DMS114 treated with DMSO at 0.1 percent for 48 hours (cell line): ENCODE measurements at regions not wholly inside any gene's neighbourhood (a gene's known extent, or its start where the extent isn't known, plus 50 kb on each side); places are given as distances from the start of the nearest gene placed in this dataset.
"Not testable (repeated sequence)": the region's sequence is repeated elsewhere in the genome, so short reads cannot be mapped to it uniquely, and the experiment has no call there.

Experiments
- DNase-seq: peaks from one replicate; lab custom pipeline; 2025; ENCODE audit not compliant: unreplicated experiment; lab: John Stamatoyannopoulos, UW

GRCh38 chr20:30484009-30484748, 773.3 kb upstream of the DEFB115 start:
- no peak for DNase-seq

GRCh38 chr20:30484749-30485070, 772.8 kb upstream of the DEFB115 start:
- DNase-seq = no peak

DNA sequence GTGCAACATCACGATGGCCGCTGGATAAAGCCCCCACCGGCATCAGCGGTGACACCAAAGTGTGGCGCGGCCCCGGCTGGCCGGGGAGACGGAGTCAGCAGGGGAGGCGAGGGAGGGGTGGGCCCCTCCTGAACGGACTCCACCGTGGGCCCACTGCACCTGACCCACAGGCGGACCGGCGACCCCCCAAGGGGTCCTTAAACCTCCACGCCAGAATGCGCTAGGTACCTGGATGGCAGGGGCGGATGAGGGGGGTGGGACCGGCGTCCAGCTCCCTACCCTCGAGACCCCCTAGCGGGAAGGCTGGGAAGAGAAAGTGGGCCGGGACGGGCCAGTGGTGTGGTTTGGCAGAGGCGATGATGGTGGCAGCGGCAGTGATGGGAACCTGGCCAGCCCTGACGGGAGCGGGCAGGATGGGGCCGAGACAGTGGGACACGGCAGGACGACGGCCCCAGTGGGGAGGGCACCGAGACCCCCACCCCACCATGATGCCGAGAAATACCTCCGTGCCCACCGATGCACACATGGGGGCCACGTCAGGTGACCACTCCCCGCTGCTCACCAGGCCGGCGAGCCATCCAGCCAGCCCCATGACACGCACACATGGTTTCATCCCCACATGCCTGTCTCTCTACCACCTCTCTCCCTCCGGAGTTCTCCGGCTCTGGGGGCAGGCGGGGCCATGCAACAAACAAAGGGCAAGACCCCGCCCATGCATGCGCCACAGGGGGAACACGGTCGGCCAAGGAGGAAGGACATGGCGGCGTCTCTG, 771.9 kb upstream of the DEFB115 start:
- DNase-seq = no peak

DNA sequence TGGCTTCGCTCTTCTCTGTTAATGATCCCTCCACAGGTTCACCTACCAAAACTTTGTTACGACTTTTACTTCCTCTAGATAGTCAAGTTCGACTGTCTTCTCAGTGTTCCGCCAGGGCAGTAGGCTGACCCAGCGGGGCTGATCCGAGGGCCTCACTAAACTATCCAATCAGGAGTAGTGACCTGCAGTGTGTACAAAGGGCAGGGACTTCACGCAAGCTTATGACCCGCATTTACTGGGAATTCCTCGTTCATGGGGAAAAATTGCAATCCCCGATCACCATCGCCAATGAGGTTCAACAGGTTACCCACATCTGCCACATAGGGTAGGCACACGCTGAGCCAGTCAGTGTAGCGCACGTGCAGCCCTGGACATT, 771.4 kb upstream of the DEFB115 start:
- DNase-seq = no peak

DNA sequence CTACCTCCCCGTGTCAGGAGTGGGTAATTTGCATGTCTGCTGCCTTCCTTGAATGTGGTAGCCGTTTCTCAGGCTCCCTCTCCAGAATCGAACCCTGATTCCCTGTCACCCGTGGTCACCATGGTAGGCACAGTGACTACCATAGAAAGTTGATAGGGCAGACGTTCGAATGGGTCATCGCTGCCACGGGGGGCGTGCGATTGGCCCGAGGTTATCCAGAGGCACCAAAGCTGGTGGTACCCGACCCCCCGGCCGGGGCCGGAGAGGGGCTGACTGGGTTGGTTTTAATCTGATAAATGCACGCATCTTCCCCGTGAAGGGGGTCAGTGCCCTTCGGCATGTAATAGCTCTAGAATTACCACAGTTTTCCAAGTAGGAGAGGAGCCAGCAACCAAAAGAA, 770.0 kb upstream of the DEFB115 start:
- not testable (repeated sequence) for DNase-seq

DNA sequence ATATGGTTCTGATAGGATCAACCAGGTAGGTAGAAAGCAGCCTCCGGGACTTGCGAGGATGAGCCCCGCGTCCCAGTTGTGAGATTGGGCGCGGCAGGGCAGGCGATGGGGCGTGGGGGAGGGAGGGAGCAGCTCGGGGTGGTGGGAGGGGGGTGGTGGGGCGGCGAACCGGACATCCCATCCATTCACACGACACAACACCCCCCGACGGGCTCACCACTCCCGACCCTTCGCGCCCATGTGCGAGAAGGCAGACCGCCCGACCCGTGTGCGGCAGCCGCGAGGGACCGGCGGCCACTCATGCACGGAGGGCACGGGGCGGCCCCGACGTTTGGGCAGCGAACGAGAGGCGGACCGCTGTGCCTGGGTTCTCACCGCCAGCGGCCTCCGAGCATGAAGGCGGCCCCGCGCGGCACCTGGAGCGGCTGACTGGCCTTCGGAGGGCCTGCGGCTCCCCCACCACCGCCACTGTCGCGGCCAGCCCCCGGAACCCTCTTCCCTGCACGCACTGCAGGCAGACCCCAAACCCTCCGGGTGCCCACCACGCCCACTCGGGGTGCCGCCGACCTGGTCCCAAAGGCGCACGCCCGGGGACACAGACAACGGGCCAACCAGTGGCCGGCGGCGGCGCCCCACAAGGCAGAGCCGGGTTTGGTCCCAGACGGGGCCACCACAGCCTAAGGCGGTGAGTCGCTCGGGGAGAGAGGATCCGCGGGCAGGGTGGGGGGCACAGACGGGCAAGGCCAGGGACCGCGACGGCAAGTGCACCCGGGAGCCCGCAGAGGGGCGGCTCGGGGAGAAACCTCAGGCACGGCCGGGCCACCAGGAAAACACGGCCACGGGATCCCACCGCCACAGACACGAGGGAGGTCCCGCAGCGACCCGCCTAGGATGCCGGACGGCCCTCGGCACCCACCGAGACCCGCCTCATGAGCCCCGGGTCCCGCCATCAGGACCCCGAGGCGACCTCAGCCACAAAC, 769.2 kb upstream of the DEFB115 start:
- no peak for DNase-seq

DNA sequence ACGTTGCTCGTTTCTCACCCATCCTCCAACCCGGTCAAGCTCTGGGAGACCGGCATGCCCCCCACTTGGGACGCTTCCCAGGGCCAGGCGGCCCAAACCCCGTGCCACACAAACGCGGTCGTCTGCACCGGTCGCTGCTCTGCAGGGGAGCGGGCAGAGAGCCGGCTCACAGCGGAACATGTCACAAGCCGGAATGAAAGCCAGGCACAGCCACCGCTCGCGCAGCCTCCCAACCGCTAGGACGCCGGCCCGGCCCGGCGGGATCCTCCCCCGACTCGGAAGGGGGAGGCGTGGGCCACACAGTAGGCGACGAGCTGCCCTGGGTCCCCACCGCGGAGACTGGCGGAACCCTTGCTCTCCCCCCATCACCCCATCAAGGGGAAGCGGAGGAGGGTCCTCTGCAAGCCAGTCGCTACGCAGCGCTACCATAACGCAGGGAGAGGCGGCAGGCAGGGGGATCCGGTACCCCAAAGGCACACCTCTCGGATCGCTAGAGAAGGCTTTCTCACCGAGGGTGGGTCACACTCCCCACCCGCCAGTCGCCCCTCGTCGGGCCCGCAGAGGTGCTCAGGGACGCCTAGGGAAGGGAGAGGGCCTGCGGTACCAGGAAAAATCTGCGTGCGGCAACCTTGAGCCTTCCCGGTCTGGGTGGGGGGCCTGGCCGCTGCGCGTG, 768.4 kb upstream of the DEFB115 start:
- no peak for DNase-seq

DNA sequence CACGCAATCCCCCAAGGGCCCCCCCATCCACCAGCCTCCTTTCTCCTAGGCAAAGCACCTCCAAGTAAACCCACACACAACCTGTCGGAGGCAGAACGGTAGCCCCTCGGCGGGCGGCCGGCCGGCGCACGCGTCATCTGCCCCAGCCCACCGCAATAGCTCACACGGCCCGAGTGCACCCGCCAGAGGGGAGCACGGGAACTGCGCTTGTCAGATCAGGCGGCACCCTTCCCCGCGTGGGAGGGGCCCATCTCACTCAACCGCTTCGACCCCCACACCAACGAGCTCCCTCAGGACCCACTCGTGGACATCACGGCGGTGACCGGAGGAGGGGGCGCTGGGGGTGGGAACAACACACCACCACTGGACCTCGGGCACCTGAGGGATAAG, 767.9 kb upstream of the DEFB115 start:
- DNase-seq = no peak

DNA sequence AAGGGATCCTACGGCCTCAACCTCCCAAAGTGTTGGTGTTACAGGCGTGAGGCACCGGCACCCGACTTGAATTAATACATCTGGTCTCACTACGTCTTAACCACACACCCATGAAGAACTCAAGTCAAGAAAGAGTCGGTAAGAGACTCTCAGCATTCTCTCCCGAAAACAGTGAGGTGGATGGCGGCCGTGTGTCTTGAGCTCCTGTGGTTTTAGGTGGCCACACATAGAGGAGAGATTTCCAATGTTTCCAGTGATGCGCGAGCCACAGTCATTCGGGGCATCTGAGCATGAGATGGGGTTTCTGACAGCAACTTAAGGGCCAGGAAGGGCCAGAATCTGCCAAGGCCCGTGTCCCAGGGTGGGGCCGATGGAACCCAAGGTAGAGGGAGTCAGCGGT, 766.4 kb upstream of the DEFB115 start:
- no peak for DNase-seq

GRCh38 chr20:30496656-30497055, 760.8 kb upstream of the DEFB115 start:
- DNase-seq = not testable (repeated sequence)

- not testable (repeated sequence) for DNase-seq
Measured at GRCh38 chr20:30497191-30497590, 760.3 kb upstream of the DEFB115 start.

DNA sequence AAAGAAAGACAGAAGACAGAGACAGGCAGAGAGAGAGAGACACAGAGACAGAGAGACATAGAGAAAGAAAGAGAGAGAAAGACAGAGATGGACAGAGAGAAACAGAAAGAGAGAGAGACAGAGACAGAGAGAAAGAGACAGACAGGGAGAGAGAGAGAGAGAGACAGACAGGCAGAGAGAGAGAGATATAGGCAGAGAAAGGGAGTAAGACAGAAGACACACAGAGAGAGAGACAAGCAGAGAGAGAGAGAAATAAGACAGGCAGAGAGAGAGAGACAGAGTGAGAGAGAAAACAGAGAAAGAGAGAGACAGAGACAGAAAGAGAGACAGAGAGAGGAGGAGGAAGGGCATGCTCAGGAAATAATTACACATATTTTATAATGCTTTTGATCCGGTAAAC, 758.3 kb upstream of the DEFB115 start:
- no peak for DNase-seq

DNA sequence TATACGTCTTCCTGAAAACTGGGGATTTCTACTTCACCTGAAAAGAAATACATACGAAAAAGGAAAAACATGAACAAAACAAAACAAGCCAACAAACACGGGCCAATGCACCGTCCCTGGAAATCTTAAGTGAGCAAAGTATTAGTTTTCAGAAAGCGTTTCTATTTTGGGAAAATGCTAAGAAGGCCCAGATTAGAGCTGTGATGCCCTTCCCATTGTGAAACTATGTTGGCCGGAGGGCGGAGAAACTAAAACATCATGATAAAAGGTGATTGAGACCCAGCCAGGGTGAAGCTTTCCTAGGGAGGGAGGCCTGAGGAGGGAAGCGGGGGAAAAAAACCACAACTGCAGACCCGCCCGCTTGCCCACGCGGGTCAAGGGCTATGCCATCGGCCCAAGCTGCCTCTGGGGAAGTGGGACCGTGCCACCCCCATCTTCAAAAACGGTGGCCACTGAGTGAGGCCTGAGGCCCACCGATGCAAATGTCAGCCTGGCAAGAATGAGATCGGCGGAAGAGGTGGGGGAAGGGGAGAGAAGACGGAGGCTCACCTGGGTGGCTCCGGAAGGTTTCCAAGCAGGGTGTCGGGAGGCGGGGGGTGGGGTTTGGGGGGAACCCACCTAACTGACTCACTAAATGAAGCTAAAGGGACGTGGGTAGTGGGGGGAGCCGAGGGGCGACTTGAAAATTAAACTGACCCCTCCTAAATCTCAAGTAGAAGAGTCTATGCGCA, 757.6 kb upstream of the DEFB115 start:
- not testable (repeated sequence) for DNase-seq

DNA sequence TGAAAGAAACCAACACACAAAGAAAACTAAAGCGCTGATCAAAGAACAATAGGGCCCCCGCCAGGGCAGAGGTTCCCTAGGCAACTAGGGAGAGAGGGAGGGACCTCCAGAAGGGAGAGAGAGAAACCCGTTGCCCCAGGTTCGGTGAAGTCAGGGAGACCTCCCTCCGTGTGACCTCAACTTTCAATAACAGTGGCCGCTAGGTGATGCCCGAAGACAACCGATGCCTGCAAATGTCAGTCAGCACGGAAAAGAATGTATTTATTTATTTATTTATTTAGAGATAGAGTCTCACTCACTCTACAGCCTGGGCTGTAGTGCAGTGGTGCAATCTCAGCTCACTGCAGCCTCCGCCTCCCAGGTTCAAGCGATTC, 757.0 kb upstream of the DEFB115 start:
- not testable (repeated sequence) for DNase-seq

DNA sequence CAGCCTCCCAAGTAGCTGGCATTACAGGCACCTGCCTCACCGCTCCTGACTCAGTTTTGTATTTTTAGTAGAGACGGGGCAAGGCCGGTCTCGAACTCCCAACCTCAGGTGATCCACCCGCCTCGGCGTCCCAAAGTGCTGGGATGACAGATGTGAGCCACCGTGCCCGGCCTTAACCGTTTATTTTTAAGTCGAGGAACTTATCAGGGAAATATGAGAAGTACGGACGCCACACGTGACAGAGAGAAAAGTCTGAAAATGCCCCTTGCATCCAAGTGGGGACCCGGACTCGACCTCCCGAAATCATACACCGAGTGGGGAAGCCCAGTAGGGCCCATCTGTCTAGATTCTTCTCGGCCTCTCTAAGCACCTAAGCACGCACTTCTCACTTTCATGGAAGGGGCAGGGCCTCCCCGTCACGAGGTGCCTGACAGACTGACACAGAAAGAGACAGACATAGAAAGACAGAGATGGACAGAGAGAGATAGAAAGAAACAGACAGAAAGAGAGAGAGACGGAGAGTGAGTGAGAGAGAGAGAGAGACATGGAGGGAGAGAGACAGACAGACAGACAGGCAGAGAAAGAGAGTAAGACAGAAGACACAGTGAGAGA, 756.5 kb upstream of the DEFB115 start:
- DNase-seq = no peak

GRCh38 chr20:30502670-30503069, 754.8 kb upstream of the DEFB115 start:
- DNase-seq = no peak

- DNase-seq = not testable (repeated sequence)
Measured at GRCh38 chr20:30503204-30503603, 754.3 kb upstream of the DEFB115 start.

DNA sequence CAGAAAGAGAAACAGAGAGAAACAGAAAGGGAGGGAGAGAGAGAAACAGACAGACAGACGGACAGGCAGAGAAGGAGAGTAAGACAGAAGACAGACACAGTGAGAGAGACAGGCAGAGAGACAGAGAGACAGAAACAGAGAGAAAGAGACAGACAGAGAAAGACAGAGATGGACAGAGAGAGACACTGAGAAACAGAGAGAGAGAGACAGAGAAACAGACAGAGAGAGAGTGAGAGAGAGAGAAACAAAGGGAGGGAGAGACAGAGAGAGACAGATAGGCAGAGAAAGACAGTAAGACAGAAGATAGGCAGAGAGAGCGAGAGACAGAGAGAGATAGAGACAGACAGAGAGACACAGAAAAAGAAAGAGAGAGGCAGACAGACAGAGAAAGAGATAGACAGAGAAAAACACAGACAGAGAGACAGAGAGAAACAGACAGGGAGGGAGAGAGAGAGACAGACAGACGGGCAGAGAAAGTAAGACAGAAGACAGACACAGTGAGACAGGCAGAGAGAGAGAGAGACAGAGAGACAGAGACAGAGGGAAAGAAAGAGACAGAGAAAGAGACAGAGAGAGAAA, 753.4 kb upstream of the DEFB115 start:
- DNase-seq = no peak

DNA sequence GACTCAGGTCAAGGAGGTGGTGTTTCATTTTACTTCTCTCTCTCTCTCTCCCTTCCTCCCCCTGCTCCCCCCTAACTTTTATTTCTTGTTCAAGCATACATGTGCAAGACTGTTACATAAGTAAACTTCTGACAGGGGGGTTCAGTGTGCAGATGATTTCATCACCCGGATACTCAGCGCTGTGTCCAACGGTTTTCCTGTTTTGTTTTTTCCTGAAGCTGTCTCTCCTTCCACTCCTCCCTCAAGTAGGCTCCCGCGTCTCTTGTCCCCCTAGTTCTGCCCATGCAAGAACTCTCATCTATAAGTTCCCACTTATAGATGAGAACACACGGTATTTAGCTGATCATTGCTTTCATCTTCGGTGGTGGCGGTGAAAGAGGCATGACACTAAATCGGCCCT, 751.9 kb upstream of the DEFB115 start:
- DNase-seq = no peak

- DNase-seq = no peak
Measured at GRCh38 chr20:30506100-30506499, 751.4 kb upstream of the DEFB115 start.
